H9 (cell line): ENCODE measurements at regions not wholly inside any gene's neighbourhood (a gene's known extent, or its start where the extent isn't known, plus 50 kb on each side); places are given as distances from the start of the nearest gene placed in this dataset.

Experiments used
- DNase-seq: peaks from one replicate; pipeline ENCODE4 v3.0.0-alpha.2; 2017
- H2AFZ ChIP-seq: one replicate; pipeline ENCODE4 v1.6.1; 2013; ENCODE audit warnings: mild to moderate bottlenecking, low read length, control low read depth, moderate library complexity
- H2AK5ac ChIP-seq: 2 replicates; pipeline ENCODE4 v1.6.1; 2013; ENCODE audit warnings: low read length, control low read depth, mixed read lengths; ENCODE audit not compliant: insufficient read length
- H2BK120ac ChIP-seq: one replicate; pipeline ENCODE4 v1.6.1; 2013; ENCODE audit warnings: low read depth, mild to moderate bottlenecking, low read length, control low read depth, inconsistent platforms; ENCODE audit not compliant: poor library complexity, severe bottlenecking
- H2BK12ac ChIP-seq: 2 replicates; pipeline ENCODE4 v1.6.1; 2013; ENCODE audit warnings: low read length, control low read depth, mixed read lengths, low read depth; ENCODE audit not compliant: insufficient read length
- H2BK15ac ChIP-seq: 2 replicates; pipeline ENCODE4 v1.6.1; 2013; ENCODE audit warnings: low read depth, low read length, control low read depth
- H2BK20ac ChIP-seq: one replicate; pipeline ENCODE4 v1.6.1; 2013; ENCODE audit warnings: low read depth, mild to moderate bottlenecking, low read length, control low read depth, inconsistent platforms; ENCODE audit not compliant: poor library complexity, severe bottlenecking
- H2BK5ac ChIP-seq: 2 replicates; pipeline ENCODE4 v1.6.1; 2013; ENCODE audit warnings: low read length, control low read depth, mixed read lengths; ENCODE audit not compliant: insufficient read length
- H3K14ac ChIP-seq: 2 replicates; pipeline ENCODE4 v1.6.1; 2013; ENCODE audit warnings: low read length, control low read depth; ENCODE audit not compliant: insufficient read depth
- H3K18ac ChIP-seq: 2 replicates; pipeline ENCODE4 v1.6.1; 2013; ENCODE audit warnings: low read depth, mild to moderate bottlenecking, mixed read lengths, low read length, control low read depth; ENCODE audit not compliant: insufficient read length
- H3K23ac ChIP-seq: 2 replicates; pipeline ENCODE4 v1.6.1; 2013; ENCODE audit warnings: low read length, control low read depth, mixed read lengths, low read depth; ENCODE audit not compliant: insufficient read length
- H3K23me2 ChIP-seq: 2 replicates; pipeline ENCODE4 v1.6.1; 2013; ENCODE audit warnings: low read depth, mild to moderate bottlenecking, mixed read lengths, low read length, control low read depth; ENCODE audit not compliant: insufficient read length, poor library complexity, severe bottlenecking
- H3K27ac ChIP-seq: 2 replicates; pipeline ENCODE4 v1.5.1; 2013; ENCODE audit warnings: low read length, control low read depth, mixed read lengths, low read depth; ENCODE audit not compliant: insufficient read length
- H3K27me3 ChIP-seq: 2 replicates; pipeline ENCODE4 v1.6.1; 2013; ENCODE audit warnings: low read length, control low read depth, inconsistent platforms; ENCODE audit not compliant: insufficient read depth
- H3K4ac ChIP-seq: 2 replicates; pipeline ENCODE4 v1.6.1; 2013; ENCODE audit warnings: low read depth, mild to moderate bottlenecking, control low read depth, inconsistent platforms, low read length, moderate library complexity
- H3K4me1 ChIP-seq: 2 replicates; pipeline ENCODE4 v1.6.1; 2013; ENCODE audit warnings: low read length, control low read depth, inconsistent platforms; ENCODE audit not compliant: insufficient read depth
- H3K4me2 ChIP-seq: 2 replicates; pipeline ENCODE4 v1.6.1; 2013; ENCODE audit warnings: low read length, control low read depth, mixed read lengths; ENCODE audit not compliant: insufficient read length, insufficient read depth
- H3K56ac ChIP-seq: 2 replicates; pipeline ENCODE4 v1.6.1; 2013; ENCODE audit warnings: low read depth, mild to moderate bottlenecking, mixed read lengths, low read length, control low read depth; ENCODE audit not compliant: insufficient read length
- H3K79me1 ChIP-seq: 2 replicates; pipeline ENCODE4 v1.6.1; 2013; ENCODE audit warnings: low read depth, mild to moderate bottlenecking, moderate library complexity, low read length, control low read depth, inconsistent platforms; ENCODE audit not compliant: insufficient read depth, poor library complexity, severe bottlenecking
- H3K79me2 ChIP-seq: 2 replicates; pipeline ENCODE4 v1.6.1; 2013; ENCODE audit warnings: low read length, control low read depth, inconsistent platforms; ENCODE audit not compliant: insufficient read depth
- H3K9ac ChIP-seq: 2 replicates; pipeline ENCODE4 v1.6.1; 2013; ENCODE audit warnings: low read length, control low read depth, mixed read lengths; ENCODE audit not compliant: insufficient read length; ENCODE audit errors: extremely low read depth
- H3K9me3 ChIP-seq: one replicate; pipeline ENCODE4 v1.6.1; 2013; ENCODE audit warnings: low read depth, low read length, inconsistent platforms; ENCODE audit not compliant: control insufficient read depth
- H3T11ph ChIP-seq: one replicate; pipeline ENCODE4 v1.6.1; 2013; ENCODE audit warnings: mild to moderate bottlenecking, low read length, control low read depth, inconsistent platforms
- H4K20me1 ChIP-seq: one replicate; pipeline ENCODE4 v1.6.1; 2013; ENCODE audit not compliant: control insufficient read depth, insufficient read length, insufficient read depth
- H4K5ac ChIP-seq: 2 replicates; pipeline ENCODE4 v1.6.1; 2013; ENCODE audit warnings: low read depth, mild to moderate bottlenecking, mixed read lengths, low read length, control low read depth; ENCODE audit not compliant: insufficient read length
- H4K8ac ChIP-seq: replicated peaks from 2 replicates; pipeline ENCODE4 v1.6.1; 2013; ENCODE audit warnings: low read length, control low read depth, mixed read lengths, low read depth; ENCODE audit not compliant: insufficient read length
- H4K91ac ChIP-seq: 2 replicates; pipeline ENCODE4 v1.6.1; 2013; ENCODE audit warnings: low read depth, mild to moderate bottlenecking, moderate library complexity, mixed read lengths, low read length, control low read depth; ENCODE audit not compliant: insufficient read length
- H3K27ac Mint-ChIP-seq, 3 experiments: 2 replicates in 2 of 3; 3 replicates in 1 of 3; pipeline ENCODE4 v1.8.0; 2020 to 2021; ENCODE audit warnings: mixed read lengths in 3 of 3, mild to moderate bottlenecking in 1 of 3, moderate library complexity in 1 of 3
- H3K27me3 Mint-ChIP-seq: 2 replicates; pipeline ENCODE4 v1.8.0; 2021; ENCODE audit warnings: low read depth, mild to moderate bottlenecking, moderate library complexity, mixed read lengths
- H3K36me3 Mint-ChIP-seq, 3 experiments: 2 replicates in 2 of 3; 3 replicates in 1 of 3; pipeline ENCODE4 v1.8.0; 2020 to 2021; ENCODE audit warnings: low read depth in 3 of 3, mixed read lengths in 3 of 3; ENCODE audit not compliant: insufficient read depth in 1 of 3
- H3K4me1 Mint-ChIP-seq, 2 experiments: 2 replicates each; pipeline ENCODE4 v1.8.0; 2020; ENCODE audit warnings: mixed read lengths in 2 of 2
- H3K4me3 Mint-ChIP-seq, 2 experiments: 2 replicates in 1 of 2; 3 replicates in 1 of 2; pipeline ENCODE4 v1.8.0; 2020 to 2021; ENCODE audit warnings: mild to moderate bottlenecking in 2 of 2, mixed read lengths in 2 of 2, moderate library complexity in 1 of 2
- H3K9me3 Mint-ChIP-seq, 2 experiments: 2 replicates in 1 of 2; 3 replicates in 1 of 2; pipeline ENCODE4 v1.8.0; 2020; ENCODE audit warnings: mild to moderate bottlenecking in 2 of 2, mixed read lengths in 2 of 2, moderate library complexity in 1 of 2
- CTCF ChIP-seq: fragments of 200-600 bp; sonication (generic); conservative IDR thresholded peaks from 3 replicates; pipeline ENCODE4 v1.8.0; 2021; ENCODE audit warnings: antibody characterized with exemption, mild to moderate bottlenecking
- WGBS: extraction: QIAGEN DNeasy Blood & Tissue Kit; methylation state at CpG from one replicate; pipeline ENCODE4 v1.1.7; 2013; ENCODE audit warnings: missing lambda C conversion rate, low lambda C conversion rate, mixed read lengths; ENCODE audit not compliant: insufficient read length; ENCODE audit errors: extremely low coverage; 5-methylcytosine and 5-hydroxymethylcytosine counted together

- TF ChIP-seq CTCF: no peak
- no peaks in the 10 kb centered on the region for H3K9me3 Mint-ChIP-seq
- H3K23ac ChIP-seq: no peak overlapping the region
Observed at GRCh38 chr10:94251098-94251497, 111.6 kb downstream of the NOC3L start.

More at GRCh38 chr10:94251098-94251497, 111.6 kb downstream of the NOC3L start:
- Mint-ChIP-seq H3K27ac (no peak overlapping the region), H3K4me3 (no peak overlapping the region), H3K4me1 (peaks cover 0 to 2% of the 10 kb centered on the region in 2 experiments; a peak in 2 of 4 replicates), H3K27me3 (no peaks in the 10 kb centered on the region; the same call in 1 of the 2 replicates), H3K36me3 (no peaks in the 10 kb centered on the region)
- no peak overlapping the region for H2BK120ac ChIP-seq
- no peak overlapping the region for H2BK12ac ChIP-seq
- no peaks in the 10 kb centered on the region for H3K9me3 ChIP-seq
- no peak overlapping the region for H3K27ac ChIP-seq
- H3K4ac ChIP-seq: no peak overlapping the region
- no peak overlapping the region for H3K14ac ChIP-seq
- H2BK5ac ChIP-seq: no peak overlapping the region
- no peaks in the 10 kb centered on the region for H3K23me2 ChIP-seq
- H3K4me2 ChIP-seq: no peak overlapping the region
- no peak overlapping the region for H4K91ac ChIP-seq
- H3K79me2 ChIP-seq: no peaks in the 10 kb centered on the region
- WGBS: no CpG with 5 or more reads among the region's 2 CpGs
- no peaks in the 10 kb centered on the region for H3K4me1 ChIP-seq
- no peak overlapping the region for H3T11ph ChIP-seq
- no peaks in the 10 kb centered on the region for H4K20me1 ChIP-seq
- H4K5ac ChIP-seq: no peak overlapping the region
- no peak overlapping the region for H3K9ac ChIP-seq
- DNase-seq: no peak
- H2AFZ ChIP-seq: no peak overlapping the region
- no peak overlapping the region for H4K8ac ChIP-seq
- H3K79me1 ChIP-seq: no peaks in the 10 kb centered on the region
- no peak overlapping the region for H2BK15ac ChIP-seq
- H3K27me3 ChIP-seq: no peaks in the 10 kb centered on the region
- no peak overlapping the region for H2BK20ac ChIP-seq
- H2AK5ac ChIP-seq: no peak overlapping the region
- H3K56ac ChIP-seq: no peak overlapping the region
- no peak overlapping the region for H3K18ac ChIP-seq
